UCSD-AML1 (cell line): ENCODE measurements at regions not wholly inside any gene's neighbourhood (a gene's known extent, or its start where the extent isn't known, plus 50 kb on each side); places are given as distances from the start of the nearest gene placed in this dataset.

Experiments
- DNase-seq: peaks from one replicate; lab custom pipeline; 2025; ENCODE audit not compliant: unreplicated experiment; lab: John Stamatoyannopoulos, UW

- DNase-seq, result no peak
Observed at GRCh38 chr11:45366619-45367190, 80.6 kb upstream of the SYT13 start.

- no peak for DNase-seq
Observed at GRCh38 chr11:45365961-45366618, 79.9 kb upstream of the SYT13 start.

GRCh38 chr11:45362636-45363035 is 76.5 kb upstream of the SYT13 start:
- DNase-seq, result no peak

- no peak for DNase-seq
Observed at GRCh38 chr11:45361551-45361950, 75.4 kb upstream of the SYT13 start.

GRCh38 chr11:45355706-45356041 is 69.5 kb upstream of the SYT13 start:
- DNase-seq, result no peak

GRCh38 chr11:45354976-45355705 is 69.0 kb upstream of the SYT13 start:
- peak; percentile 63 for DNase-seq

GRCh38 chr11:45348729-45349128 is 62.6 kb upstream of the SYT13 start:
- DNase-seq, result no peak

- DNase-seq, result no peak
Observed at GRCh38 chr11:45347348-45348082, 61.4 kb upstream of the SYT13 start.

GRCh38 chr11:45345491-45345890 is 59.4 kb upstream of the SYT13 start:
- no peak for DNase-seq

- no peak for DNase-seq
Observed at GRCh38 chr11:45344028-45344427, 57.9 kb upstream of the SYT13 start.

- DNase-seq, result no peak
Observed at GRCh38 chr11:45343444-45343843, 57.3 kb upstream of the SYT13 start.

GRCh38 chr11:45341372-45341771 is 55.2 kb upstream of the SYT13 start:
- no peak for DNase-seq

GRCh38 chr11:45339729-45340519 is 53.8 kb upstream of the SYT13 start:
- DNase-seq, result peak; percentile 88

- DNase-seq, result no peak
Observed at GRCh38 chr11:45337583-45338360, 51.6 kb upstream of the SYT13 start.

- DNase-seq, result no peak
Observed at GRCh38 chr11:45336136-45336535, 50.0 kb upstream of the SYT13 start.
